Vagina (tissue), 2 donors: ENCODE measurements at regions not wholly inside any gene's neighbourhood (a gene's known extent, or its start where the extent isn't known, plus 50 kb on each side); places are given as distances from the start of the nearest gene placed in this dataset.

Experiments
- DNase-seq, 2 donors: peaks; one replicate each; pipeline ENCODE4 v3.0.0-alpha.2; 2017; ENCODE audit errors: extremely low spot score in 2 of 2
- H3K27ac ChIP-seq: fragments of 200-600 bp; sonication (generic); one replicate; pipeline ENCODE4 v1.5.1; 2019
- H3K27me3 ChIP-seq: fragments of 200-600 bp; sonication (generic); one replicate; pipeline ENCODE4 v1.5.1; 2019
- H3K36me3 ChIP-seq, 2 donors: fragments of 200-600 bp; sonication (generic); one replicate each; pipeline ENCODE4 v1.5.1; 2017 to 2019
- H3K4me1 ChIP-seq: fragments of 200-600 bp; sonication (generic); one replicate; pipeline ENCODE4 v1.5.1; 2019
- H3K4me3 ChIP-seq, 2 donors: fragments of 200-600 bp; sonication (generic); 1 replicate in 1 of 2; 2 replicates in 1 of 2; pipeline ENCODE4 v1.5.1; 2016 to 2019
- H3K9me3 ChIP-seq: fragments of 200-600 bp; sonication (generic); one replicate; pipeline ENCODE4 v1.5.1; 2019
- CTCF ChIP-seq, 3 experiments: fragments of 450-650 bp in 2 of 3; fragments of 200-600 bp in 1 of 3; sonication (generic) in 1 of 3; IDR thresholded peaks; one replicate each; pipeline ENCODE4 v1.5.1; 2017 to 2019; ENCODE audit warnings: antibody characterized with exemption in 3 of 3, mild to moderate bottlenecking in 2 of 3, moderate library complexity in 2 of 3
- POLR2A ChIP-seq, 2 donors: fragments of 450-650 bp; IDR thresholded peaks; one replicate each; pipeline ENCODE4 v1.6.1; 2017; ENCODE audit warnings: antibody characterized with exemption in 2 of 2, mild to moderate bottlenecking in 2 of 2, moderate library complexity in 2 of 2
- POLR2AphosphoS5 ChIP-seq, 2 donors: sonication (generic); formaldehyde crosslinking; IDR thresholded peaks; one replicate each; pipeline ENCODE4 v1.9.0; 2017; ENCODE audit warnings: antibody characterized with exemption in 2 of 2, mild to moderate bottlenecking in 2 of 2, low read depth in 1 of 2; ENCODE audit not compliant: insufficient read depth in 1 of 2
- intact Hi-C: fragments of 100-400 bp; cut with DNase I; formaldehyde crosslinking; loops from one replicate; pipeline ENCODE4 v1.15.1; 2023

GRCh38 chr6:156058356-156058755 lies 602.7 kb upstream of the NOX3 start:
- Histone ChIP-seq H3K27me3 (no peaks in the 10 kb centered on the region), H3K4me3 (no peak overlapping the region), H3K4me1 (peaks cover 19% of the 10 kb centered on the region), H3K9me3 (no peaks in the 10 kb centered on the region), H3K36me3 (no peaks in the 10 kb centered on the region), H3K27ac (no peak overlapping the region)
- no peak for DNase-seq
- no peak for TF ChIP-seq CTCF (IDR thresholded peaks at IDR 0.05)
- no peak for TF ChIP-seq POLR2A (IDR thresholded peaks at IDR 0.05)
- no peak for TF ChIP-seq POLR2AphosphoS5 (IDR thresholded peaks at IDR 0.05; ENCODE audit: insufficient read depth in 1 of 2, low read depth in 1 of 2)
- intact Hi-C loops: no loop called here

DNA sequence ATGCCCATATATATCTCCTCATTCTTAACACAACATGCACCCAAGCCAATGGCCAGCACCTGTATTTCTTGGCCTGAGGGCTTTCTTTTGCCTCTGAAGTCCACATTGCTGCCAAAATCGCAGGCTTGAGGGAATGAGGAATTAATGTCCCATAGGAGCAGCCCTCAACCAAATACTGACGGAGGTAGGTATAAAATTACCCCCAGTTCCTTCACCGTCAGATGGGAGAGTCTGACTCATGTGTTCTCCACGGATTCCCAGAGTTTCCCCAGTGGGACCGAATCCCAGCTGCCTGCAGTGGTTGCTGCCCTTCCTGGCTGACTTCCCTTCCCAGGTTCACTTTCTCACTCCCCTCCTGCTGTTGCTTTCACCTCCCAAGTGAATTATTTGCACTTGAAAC lies 602.2 kb upstream of the NOX3 start:
- no peaks in the 10 kb centered on the region for H3K27me3 ChIP-seq
- no peak for TF ChIP-seq CTCF (IDR thresholded peaks at IDR 0.05)
- TF ChIP-seq POLR2A (IDR thresholded peaks at IDR 0.05): no peak
- no peak overlapping the region for H3K27ac ChIP-seq
- no peak overlapping the region for H3K4me3 ChIP-seq
- H3K9me3 ChIP-seq: no peaks in the 10 kb centered on the region
- DNase-seq: no peak
- H3K36me3 ChIP-seq: no peaks in the 10 kb centered on the region
- intact Hi-C loops: no loop called here
- H3K4me1 ChIP-seq: peaks cover 15% of the 10 kb centered on the region

DNA sequence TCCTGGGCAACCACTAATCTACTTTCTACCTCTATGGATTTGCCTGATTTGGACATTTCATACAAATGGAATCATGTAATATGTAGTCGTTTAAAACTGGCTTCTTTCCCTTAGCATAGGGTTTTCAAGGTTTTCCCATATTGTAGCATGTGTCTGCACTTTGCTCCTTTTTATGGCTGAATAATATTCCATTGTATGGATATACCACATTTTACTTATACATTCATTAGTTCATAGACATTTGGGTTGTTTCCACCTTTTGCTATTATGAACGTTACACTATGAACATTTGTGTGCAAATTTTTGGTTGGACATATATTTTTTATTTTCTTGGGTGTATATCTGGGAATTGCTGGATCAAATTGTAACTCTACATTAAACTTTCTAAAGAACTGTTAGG lies 600.4 kb upstream of the NOX3 start:
- Histone ChIP-seq H3K4me3 (no peak overlapping the region), H3K27me3 (no peaks in the 10 kb centered on the region), H3K4me1 (peaks cover under 1% of the 10 kb centered on the region), H3K9me3 (no peaks in the 10 kb centered on the region), H3K27ac (no peak overlapping the region), H3K36me3 (no peaks in the 10 kb centered on the region)
- no peak for TF ChIP-seq POLR2AphosphoS5 (IDR thresholded peaks at IDR 0.05; ENCODE audit: insufficient read depth in 1 of 2, low read depth in 1 of 2)
- no peak for TF ChIP-seq CTCF (IDR thresholded peaks at IDR 0.05)
- TF ChIP-seq POLR2A (IDR thresholded peaks at IDR 0.05): no peak
- intact Hi-C loops: no loop called here
- DNase-seq: no peak

DNA sequence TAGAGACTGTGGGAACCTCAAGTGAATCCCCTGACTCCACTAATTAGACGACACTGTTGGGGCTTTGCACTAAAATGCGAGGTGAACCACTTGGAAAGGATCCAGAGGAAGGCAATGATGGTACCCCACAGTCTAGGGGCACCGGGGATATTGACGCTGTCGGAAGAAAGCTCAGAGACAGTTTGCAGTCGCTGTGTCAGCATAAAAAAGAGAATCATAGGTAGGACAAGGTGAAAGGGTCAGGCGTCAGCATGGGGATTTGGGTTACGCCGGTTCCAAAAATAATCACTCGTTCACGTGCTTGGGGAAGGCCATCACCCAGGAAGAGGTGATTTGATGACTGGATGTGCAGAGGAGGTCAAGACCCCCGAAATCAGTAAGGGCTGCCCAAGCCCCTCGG lies 598.0 kb upstream of the NOX3 start:
- TF ChIP-seq POLR2AphosphoS5 (IDR thresholded peaks at IDR 0.05; ENCODE audit: insufficient read depth in 1 of 2, low read depth in 1 of 2) (no peak), POLR2A (IDR thresholded peaks at IDR 0.05) (no peak), CTCF (IDR thresholded peaks at IDR 0.05) (no peak)
- intact Hi-C loops: no loop called here
- Histone ChIP-seq H3K4me3 (no peak overlapping the region), H3K27ac (no peak overlapping the region), H3K9me3 (no peaks in the 10 kb centered on the region), H3K27me3 (no peaks in the 10 kb centered on the region), H3K36me3 (no peaks in the 10 kb centered on the region), H3K4me1 (no peaks in the 10 kb centered on the region)
- DNase-seq: peak in 1 of 2 donors; percentile 60

GRCh38 chr6:156046841-156047449 lies 591.3 kb upstream of the NOX3 start:
- Histone ChIP-seq H3K9me3 (no peaks in the 10 kb centered on the region), H3K4me3 (no peak overlapping the region), H3K27ac (no peak overlapping the region), H3K27me3 (no peaks in the 10 kb centered on the region), H3K36me3 (no peaks in the 10 kb centered on the region), H3K4me1 (peaks cover 14% of the 10 kb centered on the region)
- DNase-seq: no peak
- no peak for TF ChIP-seq POLR2A (IDR thresholded peaks at IDR 0.05)
- TF ChIP-seq POLR2AphosphoS5 (IDR thresholded peaks at IDR 0.05; ENCODE audit: insufficient read depth in 1 of 2, low read depth in 1 of 2): no peak
- no peak for TF ChIP-seq CTCF (IDR thresholded peaks at IDR 0.05)
- intact Hi-C loops: no loop called here
